NCI-H524 treated with DMSO at 0.1 percent for 48 hours (cell line): ENCODE measurements at regions not wholly inside any gene's neighbourhood (a gene's known extent, or its start where the extent isn't known, plus 50 kb on each side); places are given as distances from the start of the nearest gene placed in this dataset.

Experiments
- DNase-seq: peaks from one replicate; lab custom pipeline; 2025; lab: John Stamatoyannopoulos, UW

DNA sequence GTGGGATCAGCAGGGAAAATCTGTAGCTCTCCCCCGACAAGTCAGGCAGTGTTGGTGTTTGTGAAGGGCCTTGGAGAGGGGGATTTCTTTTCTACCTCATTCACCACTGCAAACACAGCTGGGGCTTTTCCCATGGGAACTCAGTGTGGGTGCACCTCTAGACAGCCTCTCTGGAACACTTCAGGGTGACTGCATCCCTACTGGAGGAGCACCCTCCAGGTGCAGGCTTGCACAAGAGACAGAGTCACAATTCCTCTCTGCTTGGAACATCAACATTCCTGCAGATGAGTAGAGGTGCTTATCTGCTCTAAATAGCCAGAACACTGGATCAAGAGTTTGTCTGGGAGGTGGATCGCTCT lies 72.7 kb upstream of the AKAP13 start:
- no peak for DNase-seq

- no peak for DNase-seq
These were observed 68.8 kb upstream of the AKAP13 start for GRCh38 chr15:85311647-85312046.

DNA sequence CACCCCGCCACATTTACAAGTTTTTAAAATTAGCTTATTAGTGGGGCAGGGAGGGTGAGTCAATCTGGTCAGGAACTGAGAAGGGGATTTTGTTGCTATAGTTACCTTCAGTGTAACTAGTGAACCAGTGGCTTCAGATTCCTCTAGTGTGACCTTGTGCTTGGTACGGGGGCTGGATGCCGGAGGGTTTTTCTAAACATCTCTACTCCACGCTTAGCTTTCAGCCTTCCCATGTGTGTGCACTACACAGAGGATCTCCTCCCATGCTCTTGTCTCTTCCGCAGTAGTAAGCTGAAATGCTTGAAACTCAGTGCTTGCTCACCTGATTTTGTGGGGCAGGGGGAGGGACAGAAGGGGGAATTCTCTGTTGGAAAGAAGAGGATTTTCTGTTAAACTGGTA lies 67.9 kb upstream of the AKAP13 start:
- no peak for DNase-seq

DNA sequence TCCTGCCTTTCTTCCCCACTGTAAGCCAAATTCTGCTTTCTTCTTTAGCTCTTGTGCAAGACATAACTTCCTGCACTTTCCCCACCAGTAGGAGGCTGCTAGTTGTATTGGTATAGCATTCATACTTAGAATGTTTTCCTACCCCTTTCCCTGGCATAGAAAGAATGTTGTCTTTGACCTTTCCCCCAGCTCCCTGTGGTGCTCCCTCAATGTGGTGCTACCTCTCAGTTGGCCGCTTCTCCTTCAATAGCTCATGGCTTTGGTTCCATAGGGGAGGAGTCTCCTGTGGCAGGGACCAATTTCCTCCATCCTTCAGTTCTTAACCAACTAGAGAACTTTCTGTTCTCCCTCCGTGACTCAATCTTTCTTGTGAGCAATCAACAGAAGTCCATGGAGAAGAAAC lies 67.5 kb upstream of the AKAP13 start:
- no peak for DNase-seq

DNA sequence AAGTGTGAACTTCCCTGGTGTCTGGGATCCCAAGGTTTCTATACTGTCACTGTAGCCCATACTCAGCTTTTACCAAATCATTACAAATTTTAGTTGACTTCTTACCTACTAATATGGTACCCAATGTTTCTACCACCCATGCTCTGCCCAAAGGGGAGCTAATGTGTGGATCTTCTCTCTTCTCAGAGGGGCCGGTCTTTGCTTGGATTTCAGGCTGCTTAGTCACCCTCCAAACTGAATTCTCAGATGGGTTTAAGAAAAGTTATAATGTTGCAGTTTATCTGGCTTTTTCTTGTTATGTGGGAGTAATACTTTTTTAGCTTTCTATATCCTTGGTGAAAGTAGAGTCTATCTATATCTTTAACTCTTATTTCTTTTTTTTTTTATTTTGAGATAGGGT lies 67.1 kb upstream of the AKAP13 start:
- DNase-seq = no peak

DNA sequence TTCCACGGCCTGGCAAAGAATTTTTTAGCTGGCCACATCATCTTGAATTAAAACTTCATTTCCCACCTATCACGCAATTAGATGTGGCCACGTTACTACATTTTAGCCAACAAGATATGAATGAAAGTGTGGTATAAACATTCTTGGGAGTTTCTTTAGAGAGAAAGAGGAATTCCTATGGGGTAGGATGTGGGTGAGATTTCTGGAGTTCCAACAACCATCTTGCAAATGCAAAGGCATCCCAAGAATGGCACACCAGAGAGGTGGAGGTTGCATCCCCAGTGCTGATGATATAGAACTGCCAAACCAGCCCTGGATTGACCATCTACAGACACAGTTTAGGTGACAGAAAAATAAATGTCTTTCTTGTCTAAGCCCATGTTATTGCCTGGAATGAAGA lies 66.3 kb upstream of the AKAP13 start:
- no peak for DNase-seq

DNA sequence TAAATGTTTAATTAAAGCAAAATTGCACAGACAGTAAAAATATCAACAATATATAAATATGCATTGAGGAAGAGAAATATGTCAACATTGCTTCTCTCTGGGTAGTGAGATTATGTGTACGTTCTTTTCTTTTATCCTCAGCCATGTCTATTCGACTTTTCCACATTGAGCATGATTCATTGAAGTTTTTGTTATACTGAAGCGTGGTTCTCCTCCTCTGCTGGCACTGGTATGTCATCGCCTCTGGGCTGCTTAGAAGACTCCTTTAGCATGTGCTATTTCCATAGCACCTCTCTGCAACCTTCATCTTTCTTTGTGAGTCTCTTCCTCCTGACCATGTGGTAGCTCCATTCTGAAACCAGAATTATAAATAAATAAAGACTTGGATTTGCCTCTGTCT lies 65.8 kb upstream of the AKAP13 start:
- no peak for DNase-seq

DNA sequence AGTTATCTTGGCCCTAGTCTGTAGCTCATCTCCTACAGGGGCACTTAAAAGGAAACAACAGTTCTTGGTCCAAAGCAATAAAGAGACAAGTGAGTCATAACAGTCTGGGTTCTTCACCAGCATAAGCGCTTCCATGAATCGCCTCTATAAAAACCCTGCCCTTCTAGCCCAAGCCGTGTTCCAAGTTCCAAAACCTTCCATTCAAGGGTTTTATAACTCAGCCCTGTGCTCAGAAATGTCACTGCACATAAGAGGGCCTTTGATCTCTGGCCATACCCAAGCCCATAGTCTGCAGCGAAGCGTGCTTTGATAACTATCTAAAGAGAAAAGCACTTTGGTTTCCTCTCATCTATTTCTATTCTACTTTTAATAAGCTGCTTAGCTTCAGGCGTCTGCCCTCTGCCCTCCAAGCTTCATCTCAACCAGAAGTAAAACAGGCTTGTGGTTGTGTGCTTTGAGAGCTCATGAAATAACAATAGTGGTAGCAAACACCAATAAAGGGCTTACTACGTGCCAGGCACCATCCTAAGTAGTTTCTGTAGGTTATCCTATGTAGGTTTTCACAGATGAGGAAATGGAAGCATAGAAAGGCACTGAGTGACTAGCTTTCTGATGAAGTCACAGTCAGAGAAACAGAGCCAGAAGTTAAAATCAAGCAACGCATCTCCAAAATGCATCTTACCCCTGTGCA lies 64.0 kb upstream of the AKAP13 start:
- DNase-seq = no peak

DNA sequence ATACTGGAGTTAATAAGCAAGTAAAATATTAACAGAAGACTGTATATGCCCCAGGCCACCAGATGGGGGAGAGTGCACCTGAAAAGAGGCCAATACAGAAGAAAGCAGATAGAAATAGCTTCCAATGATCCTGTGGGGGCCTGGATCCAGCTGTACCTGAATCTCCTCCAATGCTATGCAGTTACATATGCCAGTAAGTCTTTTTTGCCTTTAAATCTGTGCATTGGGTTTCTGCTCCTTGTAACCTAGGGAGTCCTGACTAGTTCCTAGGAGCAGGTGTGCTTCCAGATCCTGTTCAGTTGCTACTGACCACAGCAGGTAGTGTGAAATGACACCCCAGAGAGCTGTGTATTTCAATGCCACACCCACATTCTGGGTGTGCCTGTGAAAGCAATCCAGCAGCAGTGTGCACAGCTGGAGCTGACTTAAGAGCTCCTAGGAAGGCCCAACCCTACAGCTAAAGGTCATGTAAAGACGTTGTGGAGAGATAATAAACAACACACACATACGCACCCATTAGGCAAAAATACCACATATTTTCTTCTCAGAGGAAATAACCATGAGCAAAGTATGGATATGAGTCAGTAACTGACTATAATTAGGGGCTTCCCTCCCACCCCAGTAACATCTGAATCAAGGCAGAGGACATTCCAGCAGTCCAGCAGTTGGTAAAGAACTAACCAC lies 62.2 kb upstream of the AKAP13 start:
- no peak for DNase-seq

GRCh38 chr15:85318732-85319076 lies 61.7 kb upstream of the AKAP13 start:
- DNase-seq = no peak

GRCh38 chr15:85324202-85324601 lies 56.2 kb upstream of the AKAP13 start:
- no peak for DNase-seq

GRCh38 chr15:85325834-85326233 lies 54.6 kb upstream of the AKAP13 start:
- no peak for DNase-seq

GRCh38 chr15:85326291-85326690 lies 54.1 kb upstream of the AKAP13 start:
- no peak for DNase-seq

- no peak for DNase-seq
These were observed 52.6 kb upstream of the AKAP13 start for GRCh38 chr15:85327820-85328219.

GRCh38 chr15:85329561-85330422 lies 50.6 kb upstream of the AKAP13 start:
- DNase-seq = no peak
